MM.1S (cell line): ENCODE measurements at regions not wholly inside any gene's neighbourhood (a gene's known extent, or its start where the extent isn't known, plus 50 kb on each side); places are given as distances from the start of the nearest gene placed in this dataset.

Source experiments
- EZH2 ChIP-seq: fragments of 300-600 bp; sonication (generic); optimal IDR thresholded peaks from 2 replicates; pipeline ENCODE3; 2017; ENCODE audit warnings: low read depth, mild to moderate bottlenecking, antibody characterized with exemption, low read length, mixed read lengths
- TF ChIP-seq, protein P1 (sequence below): fragments of 300-600 bp; sonication (generic); IDR thresholded peaks from 2 replicates; pipeline ENCODE4 v1.5.1; 2016; ENCODE audit warnings: antibody characterized with exemption, low read length, mixed read lengths

DNA sequence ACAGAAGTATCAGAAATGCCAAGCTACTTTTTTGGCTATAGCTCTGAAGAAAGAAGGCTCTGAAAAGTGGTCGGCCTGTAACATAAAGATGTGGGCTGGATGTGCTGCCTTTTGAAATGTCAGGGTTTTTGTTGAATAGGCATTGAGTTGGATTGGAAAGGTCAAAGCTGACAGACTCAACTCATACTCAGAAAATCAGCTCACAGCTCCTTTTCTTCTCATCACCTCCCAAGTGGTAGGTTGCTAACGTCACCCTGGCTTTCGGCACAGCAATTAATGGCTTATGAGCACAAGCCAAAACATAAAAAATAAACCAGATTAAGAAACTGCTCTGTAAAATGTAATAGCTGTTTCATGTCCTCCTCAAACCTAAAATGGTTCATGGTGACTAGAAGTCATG, 68.3 kb downstream of the KCNF1 start:
- no peak for TF ChIP-seq EZH2
- TF ChIP-seq, protein P1, sequence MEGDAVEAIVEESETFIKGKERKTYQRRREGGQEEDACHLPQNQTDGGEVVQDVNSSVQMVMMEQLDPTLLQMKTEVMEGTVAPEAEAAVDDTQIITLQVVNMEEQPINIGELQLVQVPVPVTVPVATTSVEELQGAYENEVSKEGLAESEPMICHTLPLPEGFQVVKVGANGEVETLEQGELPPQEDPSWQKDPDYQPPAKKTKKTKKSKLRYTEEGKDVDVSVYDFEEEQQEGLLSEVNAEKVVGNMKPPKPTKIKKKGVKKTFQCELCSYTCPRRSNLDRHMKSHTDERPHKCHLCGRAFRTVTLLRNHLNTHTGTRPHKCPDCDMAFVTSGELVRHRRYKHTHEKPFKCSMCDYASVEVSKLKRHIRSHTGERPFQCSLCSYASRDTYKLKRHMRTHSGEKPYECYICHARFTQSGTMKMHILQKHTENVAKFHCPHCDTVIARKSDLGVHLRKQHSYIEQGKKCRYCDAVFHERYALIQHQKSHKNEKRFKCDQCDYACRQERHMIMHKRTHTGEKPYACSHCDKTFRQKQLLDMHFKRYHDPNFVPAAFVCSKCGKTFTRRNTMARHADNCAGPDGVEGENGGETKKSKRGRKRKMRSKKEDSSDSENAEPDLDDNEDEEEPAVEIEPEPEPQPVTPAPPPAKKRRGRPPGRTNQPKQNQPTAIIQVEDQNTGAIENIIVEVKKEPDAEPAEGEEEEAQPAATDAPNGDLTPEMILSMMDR, result no peak
